GM23248 (cell line): ENCODE measurements at regions not wholly inside any gene's neighbourhood (a gene's known extent, or its start where the extent isn't known, plus 50 kb on each side); places are given as distances from the start of the nearest gene placed in this dataset.
A peak's percentile ranks its signal among the peaks of the same experiment; 100 is the strongest.

Source experiments
- DNase-seq: peaks from one replicate; pipeline ENCODE4 v3.0.0-alpha.2; 2015
- H2AFZ ChIP-seq: fragments of 200-600 bp; sonication (generic); 2 replicates; pipeline ENCODE4 v1.6.1; 2016; ENCODE audit warnings: antibody characterized with exemption
- H3F3A ChIP-seq: fragments of 200-600 bp; sonication (generic); 2 replicates; pipeline ENCODE4 v1.6.1; 2016; ENCODE audit warnings: mild to moderate bottlenecking, antibody characterized with exemption, mixed run types; ENCODE audit not compliant: insufficient read depth
- H3K27ac ChIP-seq: fragments of 200-600 bp; sonication (generic); 2 replicates; pipeline ENCODE4 v1.5.1; 2016; ENCODE audit warnings: mild to moderate bottlenecking
- H3K27me3 ChIP-seq: fragments of 200-600 bp; sonication (generic); replicated peaks from 2 replicates; pipeline ENCODE4 v1.6.1; 2016; ENCODE audit warnings: mild to moderate bottlenecking; ENCODE audit not compliant: insufficient read depth
- H3K36me3 ChIP-seq: fragments of 200-600 bp; sonication (generic); 2 replicates; pipeline ENCODE4 v1.6.1; 2016; ENCODE audit warnings: low read depth, mild to moderate bottlenecking
- H3K4me1 ChIP-seq: fragments of 200-600 bp; sonication (generic); 2 replicates; pipeline ENCODE4 v1.6.1; 2016; ENCODE audit warnings: mild to moderate bottlenecking; ENCODE audit not compliant: insufficient read depth
- H3K4me2 ChIP-seq: fragments of 200-600 bp; sonication (generic); one replicate; pipeline ENCODE4 v1.6.1; 2016; ENCODE audit warnings: mild to moderate bottlenecking; ENCODE audit not compliant: unreplicated experiment
- H3K4me3 ChIP-seq: fragments of 200-600 bp; sonication (generic); 2 replicates; pipeline ENCODE4 v1.5.1; 2016; ENCODE audit warnings: mild to moderate bottlenecking
- H3K79me2 ChIP-seq: fragments of 200-600 bp; sonication (generic); 2 replicates; pipeline ENCODE4 v1.6.1; 2016; ENCODE audit warnings: mild to moderate bottlenecking; ENCODE audit not compliant: insufficient read depth
- H3K9ac ChIP-seq: fragments of 200-600 bp; sonication (generic); 2 replicates; pipeline ENCODE4 v1.6.1; 2016; ENCODE audit warnings: mild to moderate bottlenecking
- H3K9me2 ChIP-seq: fragments of 200-600 bp; sonication (generic); 2 replicates; pipeline ENCODE4 v1.6.1; 2016; ENCODE audit warnings: mixed run types, mild to moderate bottlenecking, moderate library complexity; ENCODE audit not compliant: insufficient read depth
- H3K9me3 ChIP-seq: fragments of 200-600 bp; sonication (generic); one replicate; pipeline ENCODE4 v1.6.1; 2017; ENCODE audit warnings: low read depth
- H4K20me1 ChIP-seq: fragments of 200-600 bp; sonication (generic); 2 replicates; pipeline ENCODE4 v1.6.0; 2016; ENCODE audit not compliant: insufficient read depth
- EZH2 ChIP-seq: fragments of 200-600 bp; sonication (generic); IDR thresholded peaks from 2 replicates; pipeline ENCODE4 v1.6.1; 2018; ENCODE audit warnings: antibody characterized with exemption, mild to moderate bottlenecking; ENCODE audit not compliant: insufficient read depth, poor library complexity, severe bottlenecking
- EZH2phosphoT487 ChIP-seq: fragments of 200-600 bp; sonication (generic); IDR thresholded peaks from 2 replicates; pipeline ENCODE4 v1.6.1; 2018; ENCODE audit warnings: antibody characterized with exemption, moderate library complexity, mild to moderate bottlenecking, low read depth; ENCODE audit not compliant: insufficient read depth
- WGBS, 2 experiments: methylation state at CpG; one replicate each; pipeline ENCODE4 v1.1.6; 2015 to 2017; ENCODE audit warnings: low lambda C conversion rate in 2 of 2, low coverage in 1 of 2; ENCODE audit errors: missing lambda C conversion rate in 2 of 2; 5-methylcytosine and 5-hydroxymethylcytosine counted together
- in situ Hi-C: fragments of 300-500 bp; cut with MboI; formaldehyde crosslinking; loops from 2 replicates; pipeline ENCODE4 v1.15.0; 2020

- WGBS, 2 experiments = 43 to 51% methylated on average over 10 of the region's 10 CpGs
- Histone ChIP-seq H4K20me1 (no peaks in the 10 kb centered on the region), H3K9ac (no peak overlapping the region), H3K9me2 (no peaks in the 10 kb centered on the region), H3F3A (no peaks in the 10 kb centered on the region), H3K9me3 (no peaks in the 10 kb centered on the region), H3K4me2 (no peak overlapping the region), H3K4me3 (no peak overlapping the region), H2AFZ (no peak overlapping the region), H3K27ac (no peak overlapping the region), H3K36me3 (no peaks in the 10 kb centered on the region), H3K27me3 (no peaks in the 10 kb centered on the region), H3K79me2 (no peaks in the 10 kb centered on the region), H3K4me1 (no peaks in the 10 kb centered on the region)
- in situ Hi-C loops = no loop called here
- DNase-seq = peak; percentile 5
- TF ChIP-seq EZH2 (no peak), EZH2phosphoT487 (no peak)
Measured at GRCh38 chr13:39892721-39893685, 237.5 kb downstream of the COG6 start.

- DNase-seq = no peak
- Histone ChIP-seq H4K20me1 (no peaks in the 10 kb centered on the region), H3F3A (no peaks in the 10 kb centered on the region), H3K9me3 (no peaks in the 10 kb centered on the region), H3K27me3 (no peaks in the 10 kb centered on the region), H3K4me3 (no peak overlapping the region), H3K79me2 (no peaks in the 10 kb centered on the region), H3K4me1 (no peaks in the 10 kb centered on the region), H3K36me3 (no peaks in the 10 kb centered on the region), H3K4me2 (no peak overlapping the region), H2AFZ (no peak overlapping the region), H3K9me2 (no peaks in the 10 kb centered on the region), H3K9ac (no peak overlapping the region), H3K27ac (no peak overlapping the region)
- no peak for TF ChIP-seq EZH2
- in situ Hi-C loops = no loop called here
- WGBS, 2 experiments = 71 to 79% methylated on average over 1 of the region's 1 CpG
Measured at GRCh38 chr13:39893808-39894207, 238.3 kb downstream of the COG6 start.

GRCh38 chr13:39894586-39894985 lies 239.1 kb downstream of the COG6 start:
- no peaks in the 10 kb centered on the region for H3K9me2 ChIP-seq
- TF ChIP-seq EZH2 (no peak), EZH2phosphoT487 (no peak)
- no peak overlapping the region for H2AFZ ChIP-seq
- H3K9me3 ChIP-seq = no peaks in the 10 kb centered on the region
- WGBS, 2 experiments = 84 to 86% methylated on average over 5 of the region's 5 CpGs
- no peaks in the 10 kb centered on the region; the same call in 1 of the 2 replicates for H3K27me3 ChIP-seq
- no peak overlapping the region for H3K4me2 ChIP-seq
- no peaks in the 10 kb centered on the region for H4K20me1 ChIP-seq
- DNase-seq = no peak
- H3K79me2 ChIP-seq = no peaks in the 10 kb centered on the region
- no peaks in the 10 kb centered on the region for H3K4me1 ChIP-seq
- in situ Hi-C loops = no loop called here
- H3K4me3 ChIP-seq = no peak overlapping the region
- H3K27ac ChIP-seq = no peak overlapping the region
- H3K9ac ChIP-seq = no peak overlapping the region
- H3K36me3 ChIP-seq = no peaks in the 10 kb centered on the region
- H3F3A ChIP-seq = no peaks in the 10 kb centered on the region

GRCh38 chr13:39895254-39895653 lies 239.8 kb downstream of the COG6 start:
- DNase-seq = no peak

More at GRCh38 chr13:39895254-39895653, 239.8 kb downstream of the COG6 start:
- TF ChIP-seq EZH2 = no peak
- Histone ChIP-seq H3K4me2 (no peak overlapping the region), H3K79me2 (no peaks in the 10 kb centered on the region), H3K27me3 (no peaks in the 10 kb centered on the region; the same call in 1 of the 2 replicates), H3K36me3 (no peaks in the 10 kb centered on the region), H3F3A (no peaks in the 10 kb centered on the region), H3K9ac (no peak overlapping the region), H3K4me3 (no peak overlapping the region), H3K9me3 (no peaks in the 10 kb centered on the region), H2AFZ (no peak overlapping the region), H3K27ac (no peak overlapping the region), H3K4me1 (no peaks in the 10 kb centered on the region), H4K20me1 (no peaks in the 10 kb centered on the region), H3K9me2 (no peaks in the 10 kb centered on the region)
- WGBS, 2 experiments = 25 to 32% methylated on average over 3 of the region's 3 CpGs
- in situ Hi-C loops = no loop called here
